OCI-LY7 (cell line): ENCODE measurements at regions not wholly inside any gene's neighbourhood (a gene's known extent, or its start where the extent isn't known, plus 50 kb on each side); places are given as distances from the start of the nearest gene placed in this dataset.

Source experiments
- EZH2phosphoT487 ChIP-seq: fragments of 200-600 bp; sonication (generic); IDR thresholded peaks from 2 replicates; pipeline ENCODE4 v1.6.1; 2018; ENCODE audit warnings: low read depth, borderline replicate concordance, mild to moderate bottlenecking, mixed run types, antibody characterized with exemption, low read length, moderate library complexity, mixed read lengths
- TF ChIP-seq, protein P1 (sequence below): fragments of 200-600 bp; sonication (generic); conservative IDR thresholded peaks from 2 replicates; pipeline ENCODE4 v1.5.1; 2014; ENCODE audit warnings: mild to moderate bottlenecking, antibody characterized with exemption, low read length, moderate library complexity, mixed read lengths

DNA sequence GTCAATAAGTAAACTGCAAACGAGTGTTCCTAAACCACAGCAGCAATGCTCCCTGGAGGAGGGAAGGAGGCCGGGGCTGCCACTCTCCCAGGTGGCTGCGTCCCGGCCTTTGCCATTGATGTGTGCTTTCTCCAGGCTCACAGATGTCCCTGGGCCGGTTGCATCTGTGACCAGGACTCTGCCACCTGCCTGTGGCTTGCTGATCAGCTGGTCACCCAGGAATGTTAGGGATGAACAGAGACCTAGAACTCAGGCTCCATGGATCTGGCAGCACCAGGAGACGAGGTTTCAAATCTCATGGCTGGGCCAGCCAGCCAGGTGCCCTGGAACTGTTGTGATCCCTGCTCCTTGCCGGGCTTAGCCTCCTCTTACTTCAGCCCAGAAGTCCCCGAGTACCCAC lies 65.7 kb downstream of the KLF15 start:
- TF ChIP-seq, protein P1, sequence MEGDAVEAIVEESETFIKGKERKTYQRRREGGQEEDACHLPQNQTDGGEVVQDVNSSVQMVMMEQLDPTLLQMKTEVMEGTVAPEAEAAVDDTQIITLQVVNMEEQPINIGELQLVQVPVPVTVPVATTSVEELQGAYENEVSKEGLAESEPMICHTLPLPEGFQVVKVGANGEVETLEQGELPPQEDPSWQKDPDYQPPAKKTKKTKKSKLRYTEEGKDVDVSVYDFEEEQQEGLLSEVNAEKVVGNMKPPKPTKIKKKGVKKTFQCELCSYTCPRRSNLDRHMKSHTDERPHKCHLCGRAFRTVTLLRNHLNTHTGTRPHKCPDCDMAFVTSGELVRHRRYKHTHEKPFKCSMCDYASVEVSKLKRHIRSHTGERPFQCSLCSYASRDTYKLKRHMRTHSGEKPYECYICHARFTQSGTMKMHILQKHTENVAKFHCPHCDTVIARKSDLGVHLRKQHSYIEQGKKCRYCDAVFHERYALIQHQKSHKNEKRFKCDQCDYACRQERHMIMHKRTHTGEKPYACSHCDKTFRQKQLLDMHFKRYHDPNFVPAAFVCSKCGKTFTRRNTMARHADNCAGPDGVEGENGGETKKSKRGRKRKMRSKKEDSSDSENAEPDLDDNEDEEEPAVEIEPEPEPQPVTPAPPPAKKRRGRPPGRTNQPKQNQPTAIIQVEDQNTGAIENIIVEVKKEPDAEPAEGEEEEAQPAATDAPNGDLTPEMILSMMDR: no peak
- no peak for TF ChIP-seq EZH2phosphoT487
